ENCODE measurements at regions not wholly inside any gene's neighbourhood (a gene's known extent, or its start where the extent isn't known, plus 50 kb on each side); places are given as distances from the start of the nearest gene placed in this dataset.

GRCh38 chrX:140354431-140355120, 150.3 kb downstream of the SOX3 start:
- H3K9me3 ChIP-seq (ENCODE audit: control insufficient read depth in 2 of 2, insufficient read depth in 1 of 2, low read length in 1 of 2) = no peaks in the 10 kb centered on the region
- no peak overlapping the region for H3K4me3 ChIP-seq (ENCODE audit: low read length in 2 of 2)
- no peak for DNase-seq (ENCODE audit: low read depth in 6 of 9, low spot score in 9 of 9)
- H3K27me3 ChIP-seq (ENCODE audit: control insufficient read depth in 2 of 2, insufficient read depth in 1 of 2, low read length in 1 of 2) = no peaks in the 10 kb centered on the region
- WGBS = 16% methylated on average over 3 of the region's 3 CpGs
- H3K27ac ChIP-seq (ENCODE audit: low read depth in 1 of 2, low read length in 1 of 2) = no peak overlapping the region
- H3K36me3 ChIP-seq (ENCODE audit: control insufficient read depth in 2 of 2, insufficient read depth in 2 of 2, low read length in 1 of 2) = no peaks in the 10 kb centered on the region
- no peaks in the 10 kb centered on the region for H3K4me1 ChIP-seq (ENCODE audit: control insufficient read depth in 2 of 2, insufficient read depth in 2 of 2, low read length in 2 of 2)

- Histone ChIP-seq H3K4me1 (ENCODE audit: control insufficient read depth in 2 of 2, insufficient read depth in 2 of 2, low read length in 2 of 2) (no peaks in the 10 kb centered on the region), H3K4me3 (ENCODE audit: low read length in 2 of 2) (no peak overlapping the region), H3K27me3 (ENCODE audit: control insufficient read depth in 2 of 2, insufficient read depth in 1 of 2, low read length in 1 of 2) (no peaks in the 10 kb centered on the region), H3K27ac (ENCODE audit: low read depth in 1 of 2, low read length in 1 of 2) (no peak overlapping the region), H3K36me3 (ENCODE audit: control insufficient read depth in 2 of 2, insufficient read depth in 2 of 2, low read length in 1 of 2) (no peaks in the 10 kb centered on the region), H3K9me3 (ENCODE audit: control insufficient read depth in 2 of 2, insufficient read depth in 1 of 2, low read length in 1 of 2) (no peaks in the 10 kb centered on the region)
- DNase-seq (ENCODE audit: low read depth in 6 of 9, low spot score in 9 of 9) = no peak
- WGBS = 22% methylated on average over 1 of the region's 1 CpG
Measured at GRCh38 chrX:140346729-140347128, 158.1 kb downstream of the SOX3 start.

GRCh38 chrX:140343226-140343868, 161.5 kb downstream of the SOX3 start:
- Histone ChIP-seq H3K27me3 (ENCODE audit: control insufficient read depth in 2 of 2, insufficient read depth in 1 of 2, low read length in 1 of 2) (no peaks in the 10 kb centered on the region), H3K27ac (ENCODE audit: low read depth in 1 of 2, low read length in 1 of 2) (no peak overlapping the region), H3K4me1 (ENCODE audit: control insufficient read depth in 2 of 2, insufficient read depth in 2 of 2, low read length in 2 of 2) (no peaks in the 10 kb centered on the region), H3K9me3 (ENCODE audit: control insufficient read depth in 2 of 2, insufficient read depth in 1 of 2, low read length in 1 of 2) (no peaks in the 10 kb centered on the region), H3K36me3 (ENCODE audit: control insufficient read depth in 2 of 2, insufficient read depth in 2 of 2, low read length in 1 of 2) (no peaks in the 10 kb centered on the region), H3K4me3 (ENCODE audit: low read length in 2 of 2) (no peak overlapping the region)
- WGBS = 86% methylated on average over 5 of the region's 5 CpGs
- DNase-seq (ENCODE audit: low read depth in 6 of 9, low spot score in 9 of 9) = no peak

- no peaks in the 10 kb centered on the region for H3K36me3 ChIP-seq (ENCODE audit: control insufficient read depth in 2 of 2, insufficient read depth in 2 of 2, low read length in 1 of 2)
- no peaks in the 10 kb centered on the region for H3K9me3 ChIP-seq (ENCODE audit: control insufficient read depth in 2 of 2, insufficient read depth in 1 of 2, low read length in 1 of 2)
- DNase-seq (ENCODE audit: low read depth in 6 of 9, low spot score in 9 of 9) = no peak
- H3K4me1 ChIP-seq (ENCODE audit: control insufficient read depth in 2 of 2, insufficient read depth in 2 of 2, low read length in 2 of 2) = no peaks in the 10 kb centered on the region
- no peaks in the 10 kb centered on the region for H3K27me3 ChIP-seq (ENCODE audit: control insufficient read depth in 2 of 2, insufficient read depth in 1 of 2, low read length in 1 of 2)
- no peak overlapping the region for H3K4me3 ChIP-seq (ENCODE audit: low read length in 2 of 2)
- H3K27ac ChIP-seq (ENCODE audit: low read depth in 1 of 2, low read length in 1 of 2) = no peak overlapping the region
- whole genome bisulfite sequencing = 44% methylated on average over 1 of the region's 1 CpG
Measured at GRCh38 chrX:140342410-140342809, 162.5 kb downstream of the SOX3 start.

- no peaks in the 10 kb centered on the region for H3K27me3 ChIP-seq (ENCODE audit: control insufficient read depth in 2 of 2, insufficient read depth in 1 of 2, low read length in 1 of 2)
- no peaks in the 10 kb centered on the region for H3K9me3 ChIP-seq (ENCODE audit: control insufficient read depth in 2 of 2, insufficient read depth in 1 of 2, low read length in 1 of 2)
- no peak overlapping the region for H3K4me3 ChIP-seq (ENCODE audit: low read length in 2 of 2)
- no peak overlapping the region for H3K27ac ChIP-seq (ENCODE audit: low read depth in 1 of 2, low read length in 1 of 2)
- no peaks in the 10 kb centered on the region for H3K36me3 ChIP-seq (ENCODE audit: control insufficient read depth in 2 of 2, insufficient read depth in 2 of 2, low read length in 1 of 2)
- no peak for DNase-seq (ENCODE audit: low read depth in 6 of 9, low spot score in 9 of 9)
- WGBS = 98% methylated on average over 1 of the region's 1 CpG
- no peaks in the 10 kb centered on the region for H3K4me1 ChIP-seq (ENCODE audit: control insufficient read depth in 2 of 2, insufficient read depth in 2 of 2, low read length in 2 of 2)
Measured at GRCh38 chrX:140337263-140337662, 167.6 kb downstream of the SOX3 start.

GRCh38 chrX:140318296-140318695, 186.6 kb downstream of the SOX3 start:
- Histone ChIP-seq H3K27ac (ENCODE audit: low read depth in 1 of 2, low read length in 1 of 2) (no peak overlapping the region), H3K4me1 (ENCODE audit: control insufficient read depth in 2 of 2, insufficient read depth in 2 of 2, low read length in 2 of 2) (no peaks in the 10 kb centered on the region), H3K36me3 (ENCODE audit: control insufficient read depth in 2 of 2, insufficient read depth in 2 of 2, low read length in 1 of 2) (no peaks in the 10 kb centered on the region), H3K4me3 (ENCODE audit: low read length in 2 of 2) (no peak overlapping the region), H3K9me3 (ENCODE audit: control insufficient read depth in 2 of 2, insufficient read depth in 1 of 2, low read length in 1 of 2) (no peaks in the 10 kb centered on the region), H3K27me3 (ENCODE audit: control insufficient read depth in 2 of 2, insufficient read depth in 1 of 2, low read length in 1 of 2) (no peaks in the 10 kb centered on the region)
- DNase-seq (ENCODE audit: low read depth in 6 of 9, low spot score in 9 of 9) = no peak
- 93% methylated on average over 4 of the region's 4 CpGs for WGBS

GRCh38 chrX:140317462-140317861, 187.4 kb downstream of the SOX3 start:
- Histone ChIP-seq H3K4me3 (ENCODE audit: low read length in 2 of 2) (no peak overlapping the region), H3K4me1 (ENCODE audit: control insufficient read depth in 2 of 2, insufficient read depth in 2 of 2, low read length in 2 of 2) (no peaks in the 10 kb centered on the region)

GRCh38 chrX:140298960-140299825, 205.7 kb downstream of the SOX3 start:
- Histone ChIP-seq H3K9me3 (ENCODE audit: control insufficient read depth in 2 of 2, insufficient read depth in 1 of 2, low read length in 1 of 2) (peaks cover 0 to 4% of the 10 kb centered on the region in 2 donors), H3K27ac (ENCODE audit: low read depth in 1 of 2, low read length in 1 of 2) (no peak overlapping the region), H3K36me3 (ENCODE audit: control insufficient read depth in 2 of 2, insufficient read depth in 2 of 2, low read length in 1 of 2) (no peaks in the 10 kb centered on the region), H3K4me3 (ENCODE audit: low read length in 2 of 2) (no peak overlapping the region), H3K4me1 (ENCODE audit: control insufficient read depth in 2 of 2, insufficient read depth in 2 of 2, low read length in 2 of 2) (no peaks in the 10 kb centered on the region), H3K27me3 (ENCODE audit: control insufficient read depth in 2 of 2, insufficient read depth in 1 of 2, low read length in 1 of 2) (no peaks in the 10 kb centered on the region)
- 88% methylated on average over 11 of the region's 11 CpGs for WGBS
- DNase-seq (ENCODE audit: low read depth in 6 of 9, low spot score in 9 of 9) = no peak

More at GRCh38 chrX:140317462-140317861, 187.4 kb downstream of the SOX3 start:
- no peaks in the 10 kb centered on the region for H3K27me3 ChIP-seq (ENCODE audit: control insufficient read depth in 2 of 2, insufficient read depth in 1 of 2, low read length in 1 of 2)
- H3K9me3 ChIP-seq (ENCODE audit: control insufficient read depth in 2 of 2, insufficient read depth in 1 of 2, low read length in 1 of 2) = no peaks in the 10 kb centered on the region
- H3K36me3 ChIP-seq (ENCODE audit: control insufficient read depth in 2 of 2, insufficient read depth in 2 of 2, low read length in 1 of 2) = no peaks in the 10 kb centered on the region
- H3K27ac ChIP-seq (ENCODE audit: low read depth in 1 of 2, low read length in 1 of 2) = no peak overlapping the region
- DNase-seq (ENCODE audit: low read depth in 6 of 9, low spot score in 9 of 9) = no peak
- WGBS = 79% methylated on average over 2 of the region's 2 CpGs

GRCh38 chrX:140297273-140297672, 207.6 kb downstream of the SOX3 start:
- Histone ChIP-seq H3K27ac (ENCODE audit: low read depth in 1 of 2, low read length in 1 of 2) (no peak overlapping the region), H3K36me3 (ENCODE audit: control insufficient read depth in 2 of 2, insufficient read depth in 2 of 2, low read length in 1 of 2) (no peaks in the 10 kb centered on the region), H3K9me3 (ENCODE audit: control insufficient read depth in 2 of 2, insufficient read depth in 1 of 2, low read length in 1 of 2) (no peaks in the 10 kb centered on the region), H3K4me3 (ENCODE audit: low read length in 2 of 2) (no peak overlapping the region), H3K27me3 (ENCODE audit: control insufficient read depth in 2 of 2, insufficient read depth in 1 of 2, low read length in 1 of 2) (no peaks in the 10 kb centered on the region), H3K4me1 (ENCODE audit: control insufficient read depth in 2 of 2, insufficient read depth in 2 of 2, low read length in 2 of 2) (no peaks in the 10 kb centered on the region)
- WGBS = 100% methylated on average over 1 of the region's 1 CpG
- DNase-seq (ENCODE audit: low read depth in 6 of 9, low spot score in 9 of 9) = no peak

Data from thymus (tissue), 11 donors.